ENCODE measurements at regions not wholly inside any gene's neighbourhood (a gene's known extent, or its start where the extent isn't known, plus 50 kb on each side); places are given as distances from the start of the nearest gene placed in this dataset.
A peak's percentile ranks its signal among the peaks of the same experiment; 100 is the strongest.

DNA sequence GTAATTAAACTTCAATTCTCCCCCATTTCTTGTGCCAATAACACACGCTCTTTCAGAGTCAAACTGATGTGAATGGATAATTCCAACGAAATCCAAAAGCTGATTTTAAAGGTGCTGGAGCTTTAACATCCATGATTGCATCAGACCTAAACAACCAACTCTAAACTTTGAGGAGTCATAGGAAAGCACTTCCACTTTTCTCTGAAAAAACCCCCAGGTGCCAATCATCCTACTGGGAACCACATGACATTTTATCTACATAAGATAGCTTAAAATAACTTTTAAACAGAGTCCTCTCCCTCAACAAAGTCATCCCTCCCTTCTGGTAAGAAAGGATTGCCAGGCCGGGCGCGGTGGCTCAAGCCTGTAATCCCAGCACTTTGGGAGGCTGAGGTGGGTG is 167.7 kb upstream of the PDE10A start:
- Histone ChIP-seq H3K4me3 (ENCODE audit: low read depth, low read length) (no peak overlapping the region), H3K9ac (ENCODE audit: low read depth, low read length) (no peak overlapping the region), H3K27me3 (ENCODE audit: control insufficient read depth, insufficient read depth, low read length) (no peaks in the 10 kb centered on the region)

DNA sequence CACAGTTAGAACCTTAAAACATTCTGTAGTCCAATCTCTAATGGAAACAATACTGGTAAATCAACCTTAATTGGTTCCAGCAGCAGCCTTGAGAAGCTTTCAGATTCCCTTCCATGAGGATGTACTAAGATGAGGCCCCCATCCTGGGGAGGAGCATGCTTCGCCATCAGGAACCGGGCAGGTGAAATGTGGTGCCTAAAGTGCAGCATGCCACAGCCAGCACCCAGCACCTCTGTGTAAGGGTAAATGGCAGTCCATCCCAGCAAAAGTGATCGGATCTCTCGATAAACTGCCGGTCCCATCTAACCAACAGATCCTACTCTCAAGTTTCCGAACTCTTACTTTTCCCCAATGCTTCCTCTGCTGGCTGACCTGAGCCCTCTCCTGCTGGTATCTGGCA is 166.3 kb upstream of the PDE10A start:
- H3K36me3 ChIP-seq (ENCODE audit: control insufficient read depth, insufficient read depth, low read length) = no peaks in the 10 kb centered on the region
- no peak overlapping the region for H3K9ac ChIP-seq (ENCODE audit: low read depth, low read length)
- no peaks in the 10 kb centered on the region for H3K9me3 ChIP-seq (ENCODE audit: control insufficient read depth, insufficient read depth, low read length)
- no peak overlapping the region for H3K4me3 ChIP-seq (ENCODE audit: low read depth, low read length)
- H3K27me3 ChIP-seq (ENCODE audit: control insufficient read depth, insufficient read depth, low read length) = no peaks in the 10 kb centered on the region
- H3K4me1 ChIP-seq (ENCODE audit: control insufficient read depth, insufficient read depth, low read length) = no peaks in the 10 kb centered on the region

More for the DNA sequence above, 167.7 kb upstream of the PDE10A start:
- Histone ChIP-seq H3K36me3 (ENCODE audit: control insufficient read depth, insufficient read depth, low read length) (no peaks in the 10 kb centered on the region), H3K4me1 (ENCODE audit: control insufficient read depth, insufficient read depth, low read length) (no peaks in the 10 kb centered on the region), H3K9me3 (ENCODE audit: control insufficient read depth, insufficient read depth, low read length) (no peaks in the 10 kb centered on the region)

DNA sequence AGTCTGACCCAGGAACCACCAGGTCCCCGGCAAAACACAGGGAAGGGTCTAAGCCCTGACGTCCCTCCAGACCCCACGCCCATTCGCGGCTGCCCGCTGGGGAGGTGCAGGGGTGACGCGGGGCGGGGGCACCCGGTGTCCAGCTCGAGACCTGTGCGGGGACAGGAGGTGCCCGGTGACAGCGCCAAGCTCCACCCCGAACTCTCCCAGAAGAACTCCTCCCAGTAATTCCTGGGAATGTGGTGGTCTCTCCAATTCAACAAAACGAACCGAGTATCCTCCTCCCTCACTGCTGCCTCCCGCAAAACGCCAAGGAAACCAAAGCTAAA is 164.1 kb upstream of the PDE10A start:
- Histone ChIP-seq H3K36me3 (ENCODE audit: control insufficient read depth, insufficient read depth, low read length) (no peaks in the 10 kb centered on the region), H3K4me1 (ENCODE audit: control insufficient read depth, insufficient read depth, low read length) (no peaks in the 10 kb centered on the region), H3K9me3 (ENCODE audit: control insufficient read depth, insufficient read depth, low read length) (no peaks in the 10 kb centered on the region), H3K4me3 (ENCODE audit: low read depth, low read length) (no peak overlapping the region), H3K27me3 (ENCODE audit: control insufficient read depth, insufficient read depth, low read length) (no peaks in the 10 kb centered on the region), H3K9ac (ENCODE audit: low read depth, low read length) (no peak overlapping the region)

DNA sequence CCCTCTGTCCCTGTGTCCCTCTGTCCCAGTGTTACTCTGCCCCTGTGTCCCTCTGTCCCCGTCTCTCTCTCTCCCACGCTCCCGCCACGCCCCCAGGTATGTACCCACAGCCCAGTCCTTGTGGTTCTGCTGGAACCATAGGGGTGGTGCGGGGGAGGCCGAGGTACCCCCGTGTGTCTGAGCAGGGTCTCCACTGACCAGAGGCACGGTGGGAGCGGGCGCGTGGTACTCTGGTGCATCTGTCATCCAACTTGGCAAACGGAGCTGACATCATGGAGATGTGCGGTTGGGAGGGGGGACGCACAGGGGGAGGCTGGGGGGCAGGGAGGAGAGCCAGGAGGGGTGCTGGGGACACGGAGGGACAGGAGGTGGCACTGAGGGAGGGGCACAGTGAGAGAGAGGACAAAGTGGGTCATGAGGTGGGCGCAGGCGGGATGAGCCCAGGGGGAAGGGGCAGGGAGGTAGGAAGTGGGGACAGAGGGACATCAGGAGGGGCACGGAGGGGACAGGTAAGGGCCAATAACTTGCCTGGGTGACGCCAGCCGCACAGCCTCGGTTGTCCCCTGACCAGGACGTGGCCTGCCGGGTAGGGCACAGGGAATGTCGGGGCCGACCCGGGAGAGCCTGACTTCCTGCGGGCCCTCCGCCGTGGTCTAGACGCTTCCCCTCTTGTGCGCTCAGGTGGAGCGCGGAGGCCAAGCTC is 163.6 kb upstream of the PDE10A start:
- H3K4me1 ChIP-seq (ENCODE audit: control insufficient read depth, insufficient read depth, low read length) = no peaks in the 10 kb centered on the region
- no peaks in the 10 kb centered on the region for H3K36me3 ChIP-seq (ENCODE audit: control insufficient read depth, insufficient read depth, low read length)
- no peak overlapping the region for H3K9ac ChIP-seq (ENCODE audit: low read depth, low read length)
- H3K27me3 ChIP-seq (ENCODE audit: control insufficient read depth, insufficient read depth, low read length) = no peaks in the 10 kb centered on the region
- H3K4me3 ChIP-seq (ENCODE audit: low read depth, low read length) = no peak overlapping the region
- no peaks in the 10 kb centered on the region for H3K9me3 ChIP-seq (ENCODE audit: control insufficient read depth, insufficient read depth, low read length)

DNA sequence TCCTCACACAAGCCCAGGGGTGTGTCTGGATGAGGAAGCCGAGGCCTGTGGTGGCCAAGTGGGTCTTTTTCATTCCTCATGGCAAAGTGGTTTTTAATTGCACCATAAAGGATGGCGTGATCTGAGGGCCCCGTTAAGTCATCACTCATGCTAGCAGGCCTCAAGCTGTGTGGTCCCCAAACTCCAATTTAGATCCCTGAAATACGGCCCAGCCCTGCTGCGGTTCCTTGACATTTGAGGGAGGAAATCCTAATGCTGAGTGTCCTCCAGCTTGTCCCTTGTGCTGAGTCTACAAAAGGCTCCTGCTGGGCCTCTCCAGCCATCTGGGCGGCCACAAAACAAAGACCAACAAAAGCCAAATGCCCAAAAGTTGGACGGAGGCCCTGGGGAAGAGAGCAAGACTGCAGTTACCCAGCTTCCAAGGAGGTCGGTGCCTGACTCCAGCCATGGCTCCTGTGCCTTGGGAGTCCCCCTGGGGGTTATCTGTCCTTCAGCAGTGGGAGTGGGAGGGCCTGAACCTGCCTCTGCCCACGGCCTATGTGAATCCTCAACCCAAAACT is 162.3 kb upstream of the PDE10A start:
- no peaks in the 10 kb centered on the region for H3K9me3 ChIP-seq (ENCODE audit: control insufficient read depth, insufficient read depth, low read length)
- no peaks in the 10 kb centered on the region for H3K27me3 ChIP-seq (ENCODE audit: control insufficient read depth, insufficient read depth, low read length)
- peaks cover 3% of the 10 kb centered on the region for H3K4me1 ChIP-seq (ENCODE audit: control insufficient read depth, insufficient read depth, low read length)
- H3K36me3 ChIP-seq (ENCODE audit: control insufficient read depth, insufficient read depth, low read length) = no peaks in the 10 kb centered on the region
- no peak overlapping the region for H3K9ac ChIP-seq (ENCODE audit: low read depth, low read length)
- H3K4me3 ChIP-seq (ENCODE audit: low read depth, low read length) = no peak overlapping the region

DNA sequence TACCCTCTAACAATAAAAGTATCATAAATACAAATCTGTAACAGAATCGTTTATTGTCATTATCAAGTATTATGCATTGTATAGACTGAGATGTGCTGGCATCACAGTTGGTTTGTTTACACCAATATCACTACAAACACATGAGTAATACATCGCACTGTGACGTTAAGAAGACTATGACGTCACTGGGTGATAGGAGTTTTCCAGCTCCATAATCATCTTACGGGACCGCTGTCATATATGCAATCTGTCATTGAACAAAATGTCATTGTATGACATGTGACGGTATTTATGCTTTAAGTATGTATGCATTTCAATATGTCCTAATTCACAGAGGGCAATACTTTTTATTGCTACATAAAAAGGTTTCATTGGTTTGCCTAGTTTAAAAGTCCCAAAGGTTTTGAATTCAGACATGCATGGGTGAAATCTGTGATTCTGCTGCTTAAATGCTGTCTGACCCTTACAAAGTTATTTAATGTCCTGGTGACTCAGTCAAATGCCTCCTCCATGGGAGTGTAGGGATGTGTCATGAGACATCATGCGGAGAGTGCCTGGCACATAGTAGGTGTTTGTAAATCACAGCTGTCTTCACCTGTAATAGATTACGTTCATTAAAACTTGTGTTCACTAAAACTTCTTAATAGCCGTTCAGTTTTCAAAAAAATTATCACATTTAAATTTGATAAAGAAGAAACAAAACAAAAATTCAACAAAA is 160.7 kb upstream of the PDE10A start:
- no peak overlapping the region for H3K9ac ChIP-seq (ENCODE audit: low read depth, low read length)
- H3K9me3 ChIP-seq (ENCODE audit: control insufficient read depth, insufficient read depth, low read length) = no peaks in the 10 kb centered on the region
- H3K36me3 ChIP-seq (ENCODE audit: control insufficient read depth, insufficient read depth, low read length) = no peaks in the 10 kb centered on the region
- H3K4me1 ChIP-seq (ENCODE audit: control insufficient read depth, insufficient read depth, low read length) = peaks cover 6% of the 10 kb centered on the region
- H3K27me3 ChIP-seq (ENCODE audit: control insufficient read depth, insufficient read depth, low read length) = peaks cover 3% of the 10 kb centered on the region
- no peak overlapping the region for H3K4me3 ChIP-seq (ENCODE audit: low read depth, low read length)

DNA sequence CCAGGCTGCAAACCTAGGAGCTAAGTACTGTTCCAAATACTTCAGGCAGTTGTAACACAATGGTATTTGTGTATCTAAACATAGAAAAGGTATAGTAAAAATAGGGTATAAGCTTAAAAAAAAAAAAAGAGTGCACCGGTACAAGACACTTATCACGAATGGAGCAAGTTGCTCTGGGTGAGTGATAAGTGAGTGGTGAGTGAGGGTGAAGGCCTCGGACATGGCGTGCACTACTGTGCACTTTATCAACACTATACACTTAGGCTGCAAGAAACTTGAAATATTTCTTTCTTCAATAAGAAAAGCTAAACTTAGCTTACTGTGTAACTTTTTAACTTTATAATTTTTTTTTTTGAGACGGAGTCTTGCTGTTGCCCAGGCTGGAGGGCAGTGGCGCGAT is 159.5 kb upstream of the PDE10A start:
- Histone ChIP-seq H3K27me3 (ENCODE audit: control insufficient read depth, insufficient read depth, low read length) (peaks cover 3% of the 10 kb centered on the region), H3K4me1 (ENCODE audit: control insufficient read depth, insufficient read depth, low read length) (peaks cover 16% of the 10 kb centered on the region), H3K9me3 (ENCODE audit: control insufficient read depth, insufficient read depth, low read length) (no peaks in the 10 kb centered on the region), H3K4me3 (ENCODE audit: low read depth, low read length) (no peak overlapping the region), H3K36me3 (ENCODE audit: control insufficient read depth, insufficient read depth, low read length) (no peaks in the 10 kb centered on the region), H3K9ac (ENCODE audit: low read depth, low read length) (no peak overlapping the region)

DNA sequence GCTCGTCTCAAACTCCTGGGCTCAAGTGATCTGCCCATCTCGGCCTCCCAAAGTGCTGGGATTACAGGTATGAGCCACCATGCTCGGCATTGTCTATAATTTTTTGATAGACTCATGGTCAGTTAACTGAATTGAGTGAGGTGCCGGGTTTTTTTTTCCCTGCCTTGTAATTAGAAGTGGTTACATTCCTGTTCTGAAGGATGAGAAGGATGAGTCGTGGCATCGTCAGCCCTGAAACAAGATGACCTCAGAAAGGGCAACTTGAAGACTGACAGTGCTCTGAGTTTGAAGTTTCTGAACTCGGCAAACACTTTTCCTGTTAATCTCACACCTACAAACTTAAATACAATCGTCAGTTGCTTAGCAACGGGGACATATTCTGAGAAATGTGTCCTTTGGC is 158.7 kb upstream of the PDE10A start:
- Histone ChIP-seq H3K4me3 (ENCODE audit: low read depth, low read length) (no peak overlapping the region), H3K9me3 (ENCODE audit: control insufficient read depth, insufficient read depth, low read length) (no peaks in the 10 kb centered on the region), H3K4me1 (ENCODE audit: control insufficient read depth, insufficient read depth, low read length) (peaks cover 20% of the 10 kb centered on the region), H3K36me3 (ENCODE audit: control insufficient read depth, insufficient read depth, low read length) (no peaks in the 10 kb centered on the region), H3K27me3 (ENCODE audit: control insufficient read depth, insufficient read depth, low read length) (peaks cover 3% of the 10 kb centered on the region), H3K9ac (ENCODE audit: low read depth, low read length) (no peak overlapping the region)

DNA sequence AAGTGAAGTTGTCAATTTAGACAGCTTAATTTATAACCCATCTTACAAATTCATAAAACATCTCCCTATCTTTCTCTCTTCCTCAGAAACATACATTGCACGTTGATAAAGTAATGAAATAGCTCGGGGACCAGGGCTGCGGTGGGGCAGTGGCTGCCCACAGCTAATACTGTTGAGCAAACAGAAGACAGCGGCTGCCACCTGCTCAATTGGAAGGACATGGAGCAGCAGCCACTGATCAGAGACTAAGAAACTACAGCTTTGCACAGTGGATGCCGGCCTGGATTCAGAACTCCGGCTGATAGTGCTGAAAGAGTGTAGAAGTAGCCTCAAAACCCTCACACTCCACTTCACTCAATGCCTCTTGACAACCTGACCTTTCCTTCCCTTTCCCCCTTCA is 157.9 kb upstream of the PDE10A start:
- no peaks in the 10 kb centered on the region for H3K36me3 ChIP-seq (ENCODE audit: control insufficient read depth, insufficient read depth, low read length)
- H3K27me3 ChIP-seq (ENCODE audit: control insufficient read depth, insufficient read depth, low read length) = peaks cover 3% of the 10 kb centered on the region
- H3K9ac ChIP-seq (ENCODE audit: low read depth, low read length) = no peak overlapping the region
- no peak overlapping the region for H3K4me3 ChIP-seq (ENCODE audit: low read depth, low read length)
- H3K9me3 ChIP-seq (ENCODE audit: control insufficient read depth, insufficient read depth, low read length) = no peaks in the 10 kb centered on the region
- peaks cover 20% of the 10 kb centered on the region for H3K4me1 ChIP-seq (ENCODE audit: control insufficient read depth, insufficient read depth, low read length)

DNA sequence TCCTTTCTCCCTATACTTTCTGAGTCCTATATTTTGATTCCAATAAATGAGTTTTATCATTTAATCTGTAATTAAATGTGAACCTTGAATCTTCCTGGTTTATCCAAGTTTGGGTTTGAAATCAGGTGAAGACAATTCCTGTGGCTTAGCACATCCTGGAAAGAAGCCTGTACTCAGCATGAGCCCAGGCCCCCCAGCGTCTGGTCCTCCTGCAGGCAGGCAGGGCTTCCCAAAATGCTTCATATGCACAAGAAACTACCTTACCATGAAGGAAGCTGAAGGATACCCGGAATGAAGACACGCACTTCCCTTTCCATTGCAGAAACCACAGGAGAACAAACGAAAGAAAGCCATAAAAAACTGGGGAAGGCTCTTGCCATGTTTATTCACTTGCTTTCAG is 157.4 kb upstream of the PDE10A start:
- Histone ChIP-seq H3K4me3 (ENCODE audit: low read depth, low read length) (no peak overlapping the region), H3K9me3 (ENCODE audit: control insufficient read depth, insufficient read depth, low read length) (no peaks in the 10 kb centered on the region), H3K9ac (ENCODE audit: low read depth, low read length) (no peak overlapping the region), H3K4me1 (ENCODE audit: control insufficient read depth, insufficient read depth, low read length) (peaks cover 20% of the 10 kb centered on the region), H3K36me3 (ENCODE audit: control insufficient read depth, insufficient read depth, low read length) (no peaks in the 10 kb centered on the region), H3K27me3 (ENCODE audit: control insufficient read depth, insufficient read depth, low read length) (peaks cover 3% of the 10 kb centered on the region)

DNA sequence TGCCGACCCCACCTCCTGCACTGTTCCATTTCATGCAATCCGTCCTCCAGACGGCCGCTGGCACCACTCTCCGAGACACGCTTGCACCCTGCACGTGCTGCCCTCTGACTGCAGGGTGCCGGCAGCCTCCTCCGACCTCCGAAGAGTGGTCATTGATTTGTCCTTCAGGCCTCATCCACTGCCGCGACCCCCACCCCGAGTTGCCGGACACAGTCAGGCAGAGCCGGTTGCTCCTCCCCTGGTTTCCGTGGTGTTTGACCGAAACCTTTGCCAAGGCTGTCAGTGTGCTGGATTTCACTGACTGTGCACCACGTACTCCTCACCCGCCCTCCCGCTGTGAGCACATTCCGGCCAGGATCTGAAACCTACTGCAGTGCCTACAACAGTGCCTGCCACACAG is 156.4 kb upstream of the PDE10A start:
- H3K4me3 ChIP-seq (ENCODE audit: low read depth, low read length) = peak overlapping the region; percentile 3
- H3K4me1 ChIP-seq (ENCODE audit: control insufficient read depth, insufficient read depth, low read length) = peaks cover 20% of the 10 kb centered on the region
- H3K36me3 ChIP-seq (ENCODE audit: control insufficient read depth, insufficient read depth, low read length) = no peaks in the 10 kb centered on the region
- H3K9me3 ChIP-seq (ENCODE audit: control insufficient read depth, insufficient read depth, low read length) = no peaks in the 10 kb centered on the region
- no peak overlapping the region for H3K9ac ChIP-seq (ENCODE audit: low read depth, low read length)
- H3K27me3 ChIP-seq (ENCODE audit: control insufficient read depth, insufficient read depth, low read length) = peaks cover 3% of the 10 kb centered on the region

DNA sequence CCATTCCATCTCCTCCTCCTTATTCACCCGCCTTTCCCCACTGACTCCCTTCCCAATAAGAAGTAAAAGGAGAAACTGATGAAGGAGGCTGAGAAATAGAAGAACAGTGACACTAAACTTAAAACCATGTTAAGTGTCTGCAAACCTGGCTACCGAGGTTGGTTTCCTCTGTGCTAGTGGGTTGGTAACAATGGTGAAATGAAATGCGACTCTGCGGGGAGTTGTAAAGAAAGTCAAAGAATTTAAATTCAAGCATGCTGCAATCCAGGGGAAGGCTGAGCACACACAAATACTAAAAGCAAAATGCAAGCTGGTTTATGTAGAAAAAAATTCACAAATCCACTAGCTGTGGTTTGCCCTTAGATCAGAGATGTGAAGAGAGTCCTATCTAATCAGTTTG is 155.2 kb upstream of the PDE10A start:
- Histone ChIP-seq H3K27me3 (ENCODE audit: control insufficient read depth, insufficient read depth, low read length) (peaks cover 3% of the 10 kb centered on the region), H3K9ac (ENCODE audit: low read depth, low read length) (no peak overlapping the region), H3K4me1 (ENCODE audit: control insufficient read depth, insufficient read depth, low read length) (peaks cover 20% of the 10 kb centered on the region), H3K9me3 (ENCODE audit: control insufficient read depth, insufficient read depth, low read length) (no peaks in the 10 kb centered on the region), H3K36me3 (ENCODE audit: control insufficient read depth, insufficient read depth, low read length) (no peaks in the 10 kb centered on the region), H3K4me3 (ENCODE audit: low read depth, low read length) (no peak overlapping the region)
